K562 (cell line): ENCODE measurements at regions not wholly inside any gene's neighbourhood (a gene's known extent, or its start where the extent isn't known, plus 50 kb on each side); places are given as distances from the start of the nearest gene placed in this dataset.
A peak's percentile ranks its signal among the peaks of the same experiment; 100 is the strongest.

ENCODE experiments used
- DACH1 ChIP-seq: fragments of 450-650 bp; IDR thresholded peaks from 2 replicates; pipeline ENCODE4 v1.6.1; 2018; ENCODE audit not compliant: partially characterized antibody
- ETV5 ChIP-seq: sonication (generic); formaldehyde crosslinking; IDR thresholded peaks from 2 replicates; pipeline ENCODE4 v1.4.0; 2020; ENCODE audit warnings: low read depth, mild to moderate bottlenecking, missing genetic modification reagents
- HNRNPL ChIP-seq: fragments of 200-400 bp; formaldehyde crosslinking; IDR thresholded peaks from 2 replicates; pipeline ENCODE4 v1.6.1; 2017; ENCODE audit warnings: low read depth, mild to moderate bottlenecking, low read length
- IFI16 ChIP-seq: fragments of 250-450 bp; sonication (Bioruptor Pico); IDR thresholded peaks from 2 replicates; pipeline ENCODE4 v2.1.2; 2022; ENCODE audit warnings: mild to moderate bottlenecking, inconsistent platforms
- JUNB ChIP-seq: fragments of 450-650 bp; formaldehyde crosslinking; conservative IDR thresholded peaks from 2 replicates; pipeline ENCODE4 v1.4.0; 2020; ENCODE audit warnings: mild to moderate bottlenecking
- MYNN ChIP-seq, 2 experiments: sonication (generic); formaldehyde crosslinking in 1 of 2; IDR thresholded peaks; 2 replicates each; pipeline versions ENCODE4 v1.5.0 to v1.6.1; 2016 to 2020; ENCODE audit warnings: antibody characterized with exemption in 1 of 2, missing genetic modification reagents in 1 of 2
- RB1 ChIP-seq: fragments of 450-650 bp; IDR thresholded peaks from 2 replicates; pipeline ENCODE4 v1.6.1; 2017; ENCODE audit warnings: low read depth, mild to moderate bottlenecking
- SMAD1 ChIP-seq: fragments of 150-350 bp; IDR thresholded peaks from 2 replicates; pipeline ENCODE4 v1.6.1; 2014; ENCODE audit warnings: low read length, low read depth; ENCODE audit not compliant: partially characterized antibody
- TEAD1 ChIP-seq, 2 experiments: fragments of 450-650 bp in 1 of 2; sonication (generic) in 1 of 2; formaldehyde crosslinking; IDR thresholded peaks; 2 replicates each; pipeline versions ENCODE4 v1.4.0 to v1.8.0; 2020 to 2022; ENCODE audit warnings: mild to moderate bottlenecking in 2 of 2, missing genetic modification reagents in 1 of 2
- ZC3H4 ChIP-seq: sonication (generic); formaldehyde crosslinking; IDR thresholded peaks from 2 replicates; pipeline ENCODE4 v1.9.0; 2021; ENCODE audit warnings: missing genetic modification reagents, borderline replicate concordance
- ZNF717 ChIP-seq: fragments of 250-450 bp; sonication (Bioruptor Pico); IDR thresholded peaks from 2 replicates; pipeline ENCODE4 v1.5.0; 2021
- TF ChIP-seq, protein P1 (sequence below), 2 experiments: fragments of 450-650 bp; formaldehyde crosslinking in 1 of 2; IDR thresholded peaks; 2 replicates each; pipeline versions ENCODE4 v1.4.0 to v1.6.1; 2014 to 2020; ENCODE audit warnings: mild to moderate bottlenecking in 2 of 2, borderline replicate concordance in 1 of 2, low read depth in 1 of 2
- TF ChIP-seq, protein P2 (sequence below): fragments of 450-650 bp; formaldehyde crosslinking; IDR thresholded peaks from 2 replicates; pipeline ENCODE4 v1.4.0; 2020; ENCODE audit warnings: mild to moderate bottlenecking, moderate library complexity
- TF ChIP-seq, protein P3 (sequence below): IDR thresholded peaks from 2 replicates; pipeline ENCODE4 v1.6.1; 2014; ENCODE audit warnings: antibody characterized with exemption
- TF ChIP-seq, protein P4 (sequence below): fragments of 250-450 bp; sonication (Bioruptor Pico); IDR thresholded peaks from 2 replicates; pipeline ENCODE4 v1.8.0; 2022; ENCODE audit warnings: inconsistent platforms

DNA sequence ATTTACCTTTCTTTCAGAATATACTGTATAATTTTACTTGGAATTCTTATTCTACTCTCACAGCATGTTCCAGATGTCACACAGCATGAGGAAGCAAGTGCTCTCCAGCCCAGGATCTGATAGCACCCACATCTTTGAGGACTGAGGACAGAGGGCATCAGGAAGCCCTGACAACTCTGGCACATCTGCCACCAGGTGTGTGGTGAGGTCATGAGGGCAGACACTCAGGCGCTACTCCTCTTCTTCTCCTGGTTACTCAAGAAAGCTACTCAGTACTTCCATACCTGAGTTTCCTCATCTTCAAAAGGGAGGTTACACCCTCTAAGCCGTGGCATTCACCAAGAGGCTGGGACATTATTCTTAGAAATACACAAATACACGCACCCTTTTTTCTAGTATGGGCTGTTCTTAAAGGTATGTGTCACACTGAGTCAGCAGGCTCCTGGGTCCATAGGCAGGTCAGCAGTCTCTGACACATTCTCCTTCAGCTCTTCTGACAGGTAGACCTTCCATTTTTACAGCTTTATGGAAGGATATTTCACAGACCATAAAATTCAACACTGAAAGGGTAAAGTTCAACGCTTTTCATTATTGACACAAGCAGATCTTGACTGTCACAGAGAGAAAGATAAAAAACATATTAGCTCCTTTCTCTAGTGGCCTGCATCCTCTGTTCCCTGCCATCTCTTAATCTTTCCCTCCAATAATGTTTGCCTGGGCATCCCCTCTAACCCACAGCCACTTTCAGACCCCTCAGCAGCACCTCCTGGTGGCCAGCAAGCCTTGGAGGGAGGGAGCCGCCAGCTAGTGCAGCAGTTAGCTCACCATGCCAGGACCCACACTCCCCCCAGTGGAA lies 103.2 kb upstream of the TJP1 start (continued):
- TF ChIP-seq, protein P1, sequence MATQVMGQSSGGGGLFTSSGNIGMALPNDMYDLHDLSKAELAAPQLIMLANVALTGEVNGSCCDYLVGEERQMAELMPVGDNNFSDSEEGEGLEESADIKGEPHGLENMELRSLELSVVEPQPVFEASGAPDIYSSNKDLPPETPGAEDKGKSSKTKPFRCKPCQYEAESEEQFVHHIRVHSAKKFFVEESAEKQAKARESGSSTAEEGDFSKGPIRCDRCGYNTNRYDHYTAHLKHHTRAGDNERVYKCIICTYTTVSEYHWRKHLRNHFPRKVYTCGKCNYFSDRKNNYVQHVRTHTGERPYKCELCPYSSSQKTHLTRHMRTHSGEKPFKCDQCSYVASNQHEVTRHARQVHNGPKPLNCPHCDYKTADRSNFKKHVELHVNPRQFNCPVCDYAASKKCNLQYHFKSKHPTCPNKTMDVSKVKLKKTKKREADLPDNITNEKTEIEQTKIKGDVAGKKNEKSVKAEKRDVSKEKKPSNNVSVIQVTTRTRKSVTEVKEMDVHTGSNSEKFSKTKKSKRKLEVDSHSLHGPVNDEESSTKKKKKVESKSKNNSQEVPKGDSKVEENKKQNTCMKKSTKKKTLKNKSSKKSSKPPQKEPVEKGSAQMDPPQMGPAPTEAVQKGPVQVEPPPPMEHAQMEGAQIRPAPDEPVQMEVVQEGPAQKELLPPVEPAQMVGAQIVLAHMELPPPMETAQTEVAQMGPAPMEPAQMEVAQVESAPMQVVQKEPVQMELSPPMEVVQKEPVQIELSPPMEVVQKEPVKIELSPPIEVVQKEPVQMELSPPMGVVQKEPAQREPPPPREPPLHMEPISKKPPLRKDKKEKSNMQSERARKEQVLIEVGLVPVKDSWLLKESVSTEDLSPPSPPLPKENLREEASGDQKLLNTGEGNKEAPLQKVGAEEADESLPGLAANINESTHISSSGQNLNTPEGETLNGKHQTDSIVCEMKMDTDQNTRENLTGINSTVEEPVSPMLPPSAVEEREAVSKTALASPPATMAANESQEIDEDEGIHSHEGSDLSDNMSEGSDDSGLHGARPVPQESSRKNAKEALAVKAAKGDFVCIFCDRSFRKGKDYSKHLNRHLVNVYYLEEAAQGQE (IDR thresholded peaks at IDR 0.05; ENCODE audit: borderline replicate concordance): peak; percentile 80
- TF ChIP-seq, protein P1 (CRISPR knock-in tag; IDR thresholded peaks at IDR 0.05; ENCODE audit: low read depth): no peak
- no peak for TF ChIP-seq SMAD1
- TF ChIP-seq ZNF717: no peak
- no peak for TF ChIP-seq DACH1
- TF ChIP-seq TEAD1 (CRISPR knock-in tag; IDR thresholded peaks at IDR 0.05): no peak
- TF ChIP-seq, protein P2, sequence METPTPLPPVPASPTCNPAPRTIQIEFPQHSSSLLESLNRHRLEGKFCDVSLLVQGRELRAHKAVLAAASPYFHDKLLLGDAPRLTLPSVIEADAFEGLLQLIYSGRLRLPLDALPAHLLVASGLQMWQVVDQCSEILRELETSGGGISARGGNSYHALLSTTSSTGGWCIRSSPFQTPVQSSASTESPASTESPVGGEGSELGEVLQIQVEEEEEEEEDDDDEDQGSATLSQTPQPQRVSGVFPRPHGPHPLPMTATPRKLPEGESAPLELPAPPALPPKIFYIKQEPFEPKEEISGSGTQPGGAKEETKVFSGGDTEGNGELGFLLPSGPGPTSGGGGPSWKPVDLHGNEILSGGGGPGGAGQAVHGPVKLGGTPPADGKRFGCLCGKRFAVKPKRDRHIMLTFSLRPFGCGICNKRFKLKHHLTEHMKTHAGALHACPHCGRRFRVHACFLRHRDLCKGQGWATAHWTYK (CRISPR knock-in tag): no peak
- no peak for TF ChIP-seq HNRNPL
- TF ChIP-seq, protein P3, sequence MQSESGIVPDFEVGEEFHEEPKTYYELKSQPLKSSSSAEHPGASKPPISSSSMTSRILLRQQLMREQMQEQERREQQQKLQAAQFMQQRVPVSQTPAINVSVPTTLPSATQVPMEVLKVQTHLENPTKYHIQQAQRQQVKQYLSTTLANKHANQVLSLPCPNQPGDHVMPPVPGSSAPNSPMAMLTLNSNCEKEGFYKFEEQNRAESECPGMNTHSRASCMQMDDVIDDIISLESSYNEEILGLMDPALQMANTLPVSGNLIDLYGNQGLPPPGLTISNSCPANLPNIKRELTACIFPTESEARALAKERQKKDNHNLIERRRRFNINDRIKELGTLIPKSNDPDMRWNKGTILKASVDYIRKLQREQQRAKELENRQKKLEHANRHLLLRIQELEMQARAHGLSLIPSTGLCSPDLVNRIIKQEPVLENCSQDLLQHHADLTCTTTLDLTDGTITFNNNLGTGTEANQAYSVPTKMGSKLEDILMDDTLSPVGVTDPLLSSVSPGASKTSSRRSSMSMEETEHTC: no peak
- no peak for TF ChIP-seq ETV5 (CRISPR knock-in tag)
- TF ChIP-seq IFI16 (CRISPR knock-in tag): no peak
- no peak for TF ChIP-seq ZC3H4 (CRISPR knock-in tag)
- no peak for TF ChIP-seq MYNN (IDR thresholded peaks at IDR 0.05)
- no peak for TF ChIP-seq MYNN (CRISPR knock-in tag; IDR thresholded peaks at IDR 0.05)
- TF ChIP-seq JUNB (CRISPR knock-in tag): no peak
- TF ChIP-seq RB1: peak; percentile 36; the same call in 1 of the 2 replicates
- TF ChIP-seq, protein P4, sequence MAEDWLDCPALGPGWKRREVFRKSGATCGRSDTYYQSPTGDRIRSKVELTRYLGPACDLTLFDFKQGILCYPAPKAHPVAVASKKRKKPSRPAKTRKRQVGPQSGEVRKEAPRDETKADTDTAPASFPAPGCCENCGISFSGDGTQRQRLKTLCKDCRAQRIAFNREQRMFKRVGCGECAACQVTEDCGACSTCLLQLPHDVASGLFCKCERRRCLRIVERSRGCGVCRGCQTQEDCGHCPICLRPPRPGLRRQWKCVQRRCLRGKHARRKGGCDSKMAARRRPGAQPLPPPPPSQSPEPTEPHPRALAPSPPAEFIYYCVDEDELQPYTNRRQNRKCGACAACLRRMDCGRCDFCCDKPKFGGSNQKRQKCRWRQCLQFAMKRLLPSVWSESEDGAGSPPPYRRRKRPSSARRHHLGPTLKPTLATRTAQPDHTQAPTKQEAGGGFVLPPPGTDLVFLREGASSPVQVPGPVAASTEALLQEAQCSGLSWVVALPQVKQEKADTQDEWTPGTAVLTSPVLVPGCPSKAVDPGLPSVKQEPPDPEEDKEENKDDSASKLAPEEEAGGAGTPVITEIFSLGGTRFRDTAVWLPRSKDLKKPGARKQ (CRISPR knock-in tag): no peak
